Testis (tissue), 2 donors: ENCODE measurements at regions not wholly inside any gene's neighbourhood (a gene's known extent, or its start where the extent isn't known, plus 50 kb on each side); places are given as distances from the start of the nearest gene placed in this dataset.

Experiments used
- POLR2A ChIP-seq: fragments of 450-650 bp; IDR thresholded peaks from one replicate; pipeline ENCODE4 v1.6.1; 2017; ENCODE audit warnings: antibody characterized with exemption, mild to moderate bottlenecking, moderate library complexity
- TF ChIP-seq, protein P1 (sequence below), 3 experiments: fragments of 450-650 bp in 2 of 3; fragments of 200-600 bp in 1 of 3; sonication (generic) in 1 of 3; IDR thresholded peaks; one replicate each; pipeline ENCODE4 v1.5.1; 2016 to 2019; ENCODE audit warnings: antibody characterized with exemption in 3 of 3, mild to moderate bottlenecking in 2 of 3, moderate library complexity in 1 of 3

DNA sequence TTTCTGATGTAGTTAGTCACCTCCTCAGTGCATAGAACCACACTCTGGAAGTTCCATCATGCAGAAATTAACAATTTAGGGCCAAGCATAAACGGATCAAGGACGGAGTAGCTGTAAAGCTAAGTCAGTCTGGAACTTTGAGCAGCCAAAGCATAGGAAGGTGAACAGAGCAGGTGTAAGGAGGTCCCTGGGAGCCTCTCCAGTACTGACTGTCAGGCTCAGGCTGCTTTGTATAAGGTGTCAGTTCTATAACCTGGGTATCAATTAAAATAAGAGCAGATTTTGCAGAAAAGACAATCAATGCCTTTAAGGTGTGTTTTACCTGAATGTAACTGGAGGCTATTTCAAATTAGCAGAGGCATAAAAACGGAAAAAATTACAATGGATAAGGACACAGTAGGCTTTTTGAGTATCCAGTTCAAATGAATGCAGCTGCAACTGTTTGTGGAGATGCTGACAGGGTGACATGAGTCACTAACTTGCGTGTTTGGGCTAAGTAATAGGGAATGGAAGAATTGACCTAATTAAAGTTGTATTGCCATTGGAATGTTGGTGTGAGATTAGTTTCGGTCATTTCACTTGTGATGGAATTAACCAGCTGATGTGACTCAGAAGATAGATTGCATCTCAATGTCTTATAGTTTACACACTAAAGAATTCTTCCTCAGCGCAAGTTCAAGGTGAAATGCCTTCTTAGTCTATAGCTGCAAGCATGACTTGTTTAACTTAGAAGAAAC lies 417.9 kb upstream of the CNTNAP2 start:
- TF ChIP-seq, protein P1, sequence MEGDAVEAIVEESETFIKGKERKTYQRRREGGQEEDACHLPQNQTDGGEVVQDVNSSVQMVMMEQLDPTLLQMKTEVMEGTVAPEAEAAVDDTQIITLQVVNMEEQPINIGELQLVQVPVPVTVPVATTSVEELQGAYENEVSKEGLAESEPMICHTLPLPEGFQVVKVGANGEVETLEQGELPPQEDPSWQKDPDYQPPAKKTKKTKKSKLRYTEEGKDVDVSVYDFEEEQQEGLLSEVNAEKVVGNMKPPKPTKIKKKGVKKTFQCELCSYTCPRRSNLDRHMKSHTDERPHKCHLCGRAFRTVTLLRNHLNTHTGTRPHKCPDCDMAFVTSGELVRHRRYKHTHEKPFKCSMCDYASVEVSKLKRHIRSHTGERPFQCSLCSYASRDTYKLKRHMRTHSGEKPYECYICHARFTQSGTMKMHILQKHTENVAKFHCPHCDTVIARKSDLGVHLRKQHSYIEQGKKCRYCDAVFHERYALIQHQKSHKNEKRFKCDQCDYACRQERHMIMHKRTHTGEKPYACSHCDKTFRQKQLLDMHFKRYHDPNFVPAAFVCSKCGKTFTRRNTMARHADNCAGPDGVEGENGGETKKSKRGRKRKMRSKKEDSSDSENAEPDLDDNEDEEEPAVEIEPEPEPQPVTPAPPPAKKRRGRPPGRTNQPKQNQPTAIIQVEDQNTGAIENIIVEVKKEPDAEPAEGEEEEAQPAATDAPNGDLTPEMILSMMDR (IDR thresholded peaks at IDR 0.05) = no peak
- no peak for TF ChIP-seq POLR2A
